Choroid plexus epithelial cell (primary cell): ENCODE measurements at regions not wholly inside any gene's neighbourhood (a gene's known extent, or its start where the extent isn't known, plus 50 kb on each side); places are given as distances from the start of the nearest gene placed in this dataset.
"Not testable (repeated sequence)": the region's sequence is repeated elsewhere in the genome, so short reads cannot be mapped to it uniquely, and the experiment has no call there.

Source experiments
- DNase-seq: peaks from one replicate; pipeline ENCODE4 v3.0.0-alpha.2; 2010; ENCODE audit warnings: low read depth
- H3K4me3 ChIP-seq: 2 replicates; pipeline ENCODE4 v1.5.1; 2011; ENCODE audit warnings: low read depth, mild to moderate bottlenecking, control low read depth, low read length, moderate library complexity
- CTCF ChIP-seq: conservative IDR thresholded peaks from 2 replicates; pipeline ENCODE4 v1.5.1; 2011; ENCODE audit warnings: low read depth, mild to moderate bottlenecking, control low read depth, inconsistent platforms, low read length, moderate library complexity

- TF ChIP-seq CTCF: no peak
- DNase-seq: peak; percentile 62
- no peak overlapping the region for H3K4me3 ChIP-seq
These were observed 160.2 kb downstream of the RGS9 start for GRCh38 chr17:65297384-65297783.

GRCh38 chr17:65294181-65294719 lies 157.1 kb downstream of the RGS9 start:
- H3K4me3 ChIP-seq: no peak overlapping the region
- TF ChIP-seq CTCF: peak; percentile 95
- peak; percentile 86 for DNase-seq

GRCh38 chr17:65293584-65294180 lies 156.5 kb downstream of the RGS9 start:
- no peak overlapping the region for H3K4me3 ChIP-seq
- no peak for TF ChIP-seq CTCF

GRCh38 chr17:65292430-65292829 lies 155.3 kb downstream of the RGS9 start:
- DNase-seq: no peak
- TF ChIP-seq CTCF: no peak

More at GRCh38 chr17:65293584-65294180, 156.5 kb downstream of the RGS9 start:
- DNase-seq: no peak

GRCh38 chr17:65291301-65291700 lies 154.1 kb downstream of the RGS9 start:
- DNase-seq, H3K4me3 ChIP-seq: not testable (repeated sequence)

More at GRCh38 chr17:65292430-65292829, 155.3 kb downstream of the RGS9 start:
- no peak overlapping the region for H3K4me3 ChIP-seq

- no peak overlapping the region for H3K4me3 ChIP-seq
- TF ChIP-seq CTCF: no peak
- no peak for DNase-seq
These were observed 153.4 kb downstream of the RGS9 start for GRCh38 chr17:65290616-65291015.

- DNase-seq: no peak
- no peak overlapping the region for H3K4me3 ChIP-seq
- TF ChIP-seq CTCF: no peak
These were observed 152.9 kb downstream of the RGS9 start for GRCh38 chr17:65290056-65290455.
